CD14-positive monocyte (primary cell): ENCODE measurements at regions not wholly inside any gene's neighbourhood (a gene's known extent, or its start where the extent isn't known, plus 50 kb on each side); places are given as distances from the start of the nearest gene placed in this dataset.

Source experiments
- DNase-seq, 3 donors: peaks; one replicate each; pipeline ENCODE4 v3.0.0-alpha.2; 2011 to 2022
- H2AFZ ChIP-seq: 2 replicates; pipeline ENCODE4 v1.6.0; 2012; ENCODE audit warnings: mild to moderate bottlenecking, low read depth, low read length, inconsistent platforms; ENCODE audit not compliant: insufficient read depth, poor library complexity, severe bottlenecking
- H3K27ac ChIP-seq, 2 donors: 1 replicate in 1 of 2; 2 replicates in 1 of 2; pipeline ENCODE4 v1.5.1; 2012 to 2013; ENCODE audit warnings: low read length in 2 of 2, control low read depth in 1 of 2, inconsistent platforms in 1 of 2, low read depth in 1 of 2, mild to moderate bottlenecking in 1 of 2
- H3K27me3 ChIP-seq, 2 donors: one replicate each; pipeline versions ENCODE4 v1.6.0 to v1.6.1; 2011 to 2013; ENCODE audit warnings: low read length in 2 of 2; ENCODE audit not compliant: control insufficient read depth in 2 of 2, insufficient read depth in 2 of 2
- H3K36me3 ChIP-seq, 2 donors: replicated peaks in 1 of 2; 1 replicate in 1 of 2; 2 replicates in 1 of 2; pipeline versions ENCODE4 v1.5.1 to v1.6.1; 2012 to 2013; ENCODE audit warnings: low read length in 2 of 2, control low read depth in 1 of 2, inconsistent platforms in 1 of 2, mild to moderate bottlenecking in 1 of 2; ENCODE audit not compliant: insufficient read depth in 2 of 2, control insufficient read depth in 1 of 2
- H3K4me1 ChIP-seq, 2 donors: 1 replicate in 1 of 2; 2 replicates in 1 of 2; pipeline versions ENCODE4 v1.5.1 to v1.6.1; 2012 to 2013; ENCODE audit warnings: low read length in 2 of 2, control low read depth in 1 of 2, inconsistent platforms in 1 of 2, mild to moderate bottlenecking in 1 of 2, moderate library complexity in 1 of 2; ENCODE audit not compliant: insufficient read depth in 2 of 2, control insufficient read depth in 1 of 2
- H3K4me2 ChIP-seq: replicated peaks from 2 replicates; pipeline ENCODE3; 2012; ENCODE audit warnings: low read length, moderate library complexity, mild to moderate bottlenecking; ENCODE audit not compliant: poor library complexity, severe bottlenecking; ENCODE audit errors: extremely low read depth
- H3K4me3 ChIP-seq, 3 experiments: fragments of 200-600 bp in 1 of 3; sonication (generic) in 1 of 3; replicated peaks in 1 of 3; 1 replicate in 2 of 3; 2 replicates in 1 of 3; pipeline ENCODE4 v1.5.1; 2011 to 2013; ENCODE audit warnings: low read length in 3 of 3, mild to moderate bottlenecking in 3 of 3, control low read depth in 2 of 3, low read depth in 2 of 3, inconsistent platforms in 1 of 3, moderate library complexity in 1 of 3
- H3K79me2 ChIP-seq: 2 replicates; pipeline ENCODE4 v1.6.0; 2012; ENCODE audit warnings: mild to moderate bottlenecking, control low read depth, inconsistent platforms, low read length, moderate library complexity; ENCODE audit not compliant: insufficient read depth
- H3K9ac ChIP-seq: 2 replicates; pipeline ENCODE4 v1.6.0; 2017; ENCODE audit warnings: low read length, mild to moderate bottlenecking; ENCODE audit not compliant: insufficient read depth, poor library complexity, severe bottlenecking
- H3K9me3 ChIP-seq, 2 donors: replicated peaks in 1 of 2; 1 replicate in 1 of 2; 2 replicates in 1 of 2; pipeline versions ENCODE4 v1.5.1 to v1.6.1; 2012 to 2013; ENCODE audit warnings: low read length in 2 of 2, control low read depth in 1 of 2; ENCODE audit not compliant: control insufficient read depth in 1 of 2, insufficient read depth in 1 of 2
- H4K20me1 ChIP-seq: 2 replicates; pipeline ENCODE4 v1.6.0; 2012; ENCODE audit warnings: mild to moderate bottlenecking, low read length, control low read depth, moderate library complexity; ENCODE audit not compliant: insufficient read depth
- H3K27ac Mint-ChIP-seq, 7 donors: one replicate each; pipeline ENCODE4 v1.8.0; 2020; ENCODE audit warnings: mild to moderate bottlenecking in 7 of 7, mixed read lengths in 7 of 7, moderate library complexity in 6 of 7, inconsistent platforms in 2 of 7
- H3K27me3 Mint-ChIP-seq, 3 donors: one replicate each; pipeline ENCODE4 v1.8.0; 2021 to 2022; ENCODE audit warnings: low read depth in 3 of 3, mild to moderate bottlenecking in 3 of 3, mixed read lengths in 3 of 3, moderate library complexity in 3 of 3, inconsistent platforms in 1 of 3
- H3K36me3 Mint-ChIP-seq, 2 donors: one replicate each; pipeline ENCODE4 v1.8.0; 2020; ENCODE audit warnings: mixed read lengths in 2 of 2, inconsistent platforms in 1 of 2, mild to moderate bottlenecking in 1 of 2
- H3K4me1 Mint-ChIP-seq: one replicate; pipeline ENCODE4 v1.8.0; 2020; ENCODE audit warnings: mild to moderate bottlenecking, mixed read lengths
- H3K4me3 Mint-ChIP-seq, 2 donors: one replicate each; pipeline ENCODE4 v1.8.0; 2020; ENCODE audit warnings: mild to moderate bottlenecking in 2 of 2, mixed read lengths in 2 of 2, moderate library complexity in 1 of 2
- H3K9me3 Mint-ChIP-seq, 7 donors: one replicate each; pipeline ENCODE4 v1.8.0; 2020 to 2022; ENCODE audit warnings: mixed read lengths in 7 of 7, mild to moderate bottlenecking in 6 of 7, moderate library complexity in 6 of 7, inconsistent platforms in 2 of 7
- CTCF ChIP-seq: fragments of 200-600 bp; IDR thresholded peaks from one replicate; pipeline ENCODE4 v1.8.0; 2022; ENCODE audit warnings: antibody characterized with exemption, mild to moderate bottlenecking
- WGBS: methylation state at CpG from one replicate; pipeline ENCODE4 v1.1.5; 2013; ENCODE audit warnings: missing lambda C conversion rate; ENCODE audit not compliant: insufficient coverage; 5-methylcytosine and 5-hydroxymethylcytosine counted together
- intact Hi-C, 2 donors: fragments of 100-400 bp; cut with micrococcal nuclease; formaldehyde crosslinking; loops; one replicate each; pipeline versions ENCODE4 v1.15.0 to v1.15.1; 2023

GRCh38 chr10:57221674-57222073 is 860.6 kb upstream of the ZWINT start:
- Histone ChIP-seq H3K4me3 (no peak overlapping the region), H3K9me3 (no peaks in the 10 kb centered on the region), H3K27ac (no peak overlapping the region), H3K36me3 (no peaks in the 10 kb centered on the region), H3K79me2 (no peaks in the 10 kb centered on the region), H3K9ac (no peak overlapping the region), H3K4me2 (no peak overlapping the region), H2AFZ (no peak overlapping the region), H3K4me1 (no peaks in the 10 kb centered on the region), H4K20me1 (no peaks in the 10 kb centered on the region), H3K27me3 (no peaks in the 10 kb centered on the region)
- no CpG with 5 or more reads among the region's 3 CpGs for WGBS
- intact Hi-C loops = no loop called here
- H3K4me1 Mint-ChIP-seq = no peaks in the 10 kb centered on the region
- DNase-seq = no peak
- H3K27me3 Mint-ChIP-seq = no peaks in the 10 kb centered on the region
- H3K27ac Mint-ChIP-seq = no peak overlapping the region
- peaks cover 0 to 4% (median 0%) of the 10 kb centered on the region in 7 donors for H3K9me3 Mint-ChIP-seq
- no peak overlapping the region for H3K4me3 Mint-ChIP-seq
- no peaks in the 10 kb centered on the region for H3K36me3 Mint-ChIP-seq
- TF ChIP-seq CTCF = no peak

GRCh38 chr10:57218382-57218781 is 857.3 kb upstream of the ZWINT start:
- intact Hi-C loops = no loop called here

More at GRCh38 chr10:57218382-57218781, 857.3 kb upstream of the ZWINT start:
- Histone ChIP-seq H3K4me2 (no peak overlapping the region), H3K9me3 (no peaks in the 10 kb centered on the region), H2AFZ (no peak overlapping the region), H3K27me3 (no peaks in the 10 kb centered on the region), H3K4me1 (no peaks in the 10 kb centered on the region), H3K36me3 (no peaks in the 10 kb centered on the region), H4K20me1 (no peaks in the 10 kb centered on the region), H3K9ac (no peak overlapping the region), H3K4me3 (no peak overlapping the region), H3K79me2 (no peaks in the 10 kb centered on the region), H3K27ac (no peak overlapping the region)
- no peak for TF ChIP-seq CTCF
- Mint-ChIP-seq H3K4me1 (no peaks in the 10 kb centered on the region), H3K4me3 (no peak overlapping the region), H3K27me3 (no peaks in the 10 kb centered on the region), H3K27ac (no peak overlapping the region), H3K9me3 (peaks cover 0 to 4% (median 0%) of the 10 kb centered on the region in 7 donors), H3K36me3 (no peaks in the 10 kb centered on the region)
- no peak for DNase-seq
